ENCODE measurements at regions not wholly inside any gene's neighbourhood (a gene's known extent, or its start where the extent isn't known, plus 50 kb on each side); places are given as distances from the start of the nearest gene placed in this dataset.

- DNase-seq (ENCODE audit: extremely low read depth, low read depth): no peak
Measured at GRCh38 chr16:52634528-52634927, 87.6 kb upstream of the TOX3 start.

GRCh38 chr16:52634104-52634503 lies 87.2 kb upstream of the TOX3 start:
- TF ChIP-seq CTCF (IDR thresholded peaks at IDR 0.05; ENCODE audit: low read depth, low read length): no peak
- DNase-seq (ENCODE audit: extremely low read depth, low read depth): no peak

More at GRCh38 chr16:52634528-52634927, 87.6 kb upstream of the TOX3 start:
- no peak for TF ChIP-seq CTCF (IDR thresholded peaks at IDR 0.05; ENCODE audit: low read depth, low read length)

- no peak for DNase-seq (ENCODE audit: extremely low read depth, low read depth)
- TF ChIP-seq CTCF (IDR thresholded peaks at IDR 0.05; ENCODE audit: low read depth, low read length): no peak
Measured at GRCh38 chr16:52633230-52633629, 86.3 kb upstream of the TOX3 start.

GRCh38 chr16:52631711-52632110 lies 84.8 kb upstream of the TOX3 start:
- no peak for DNase-seq (ENCODE audit: extremely low read depth, low read depth)
- TF ChIP-seq CTCF (IDR thresholded peaks at IDR 0.05; ENCODE audit: low read depth, low read length): no peak

- TF ChIP-seq CTCF (IDR thresholded peaks at IDR 0.05; ENCODE audit: low read depth, low read length): no peak
- DNase-seq (ENCODE audit: extremely low read depth, low read depth): no peak
Measured at GRCh38 chr16:52630711-52631110, 83.8 kb upstream of the TOX3 start.

- no peak for TF ChIP-seq CTCF (IDR thresholded peaks at IDR 0.05; ENCODE audit: low read depth, low read length)
- DNase-seq (ENCODE audit: extremely low read depth, low read depth): no peak
Measured at GRCh38 chr16:52629296-52629695, 82.4 kb upstream of the TOX3 start.

GRCh38 chr16:52624891-52625290 lies 77.9 kb upstream of the TOX3 start:
- no peak for TF ChIP-seq CTCF (IDR thresholded peaks at IDR 0.05; ENCODE audit: low read depth, low read length)
- DNase-seq (ENCODE audit: extremely low read depth, low read depth): no peak

Data from AG09319 (cell line).